Left kidney (tissue), 1 donor: ENCODE measurements at regions not wholly inside any gene's neighbourhood (a gene's known extent, or its start where the extent isn't known, plus 50 kb on each side); places are given as distances from the start of the nearest gene placed in this dataset.

ENCODE experiments used
- DNase-seq: peaks from one replicate; pipeline ENCODE4 v3.0.0-alpha.2; 2013

DNA sequence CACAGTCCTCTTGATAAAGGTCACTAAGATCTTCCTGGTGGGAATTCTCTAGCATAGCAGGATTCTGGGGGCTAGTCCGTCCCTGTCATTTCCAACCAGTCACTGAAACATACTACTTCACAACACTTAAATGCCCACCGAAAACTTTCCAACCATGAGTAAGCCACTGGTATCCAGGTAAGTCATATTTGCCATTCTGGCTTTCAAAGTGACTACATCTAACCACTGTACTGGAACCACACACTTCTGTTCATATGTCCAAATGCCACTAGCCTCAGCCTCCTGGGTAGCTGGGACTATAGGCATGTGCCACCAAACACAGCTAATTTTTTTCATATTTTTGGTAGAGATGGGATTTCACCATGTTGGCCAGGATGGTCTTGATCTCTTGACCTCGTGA, 64.3 kb upstream of the VANGL1 start:
- no peak for DNase-seq

DNA sequence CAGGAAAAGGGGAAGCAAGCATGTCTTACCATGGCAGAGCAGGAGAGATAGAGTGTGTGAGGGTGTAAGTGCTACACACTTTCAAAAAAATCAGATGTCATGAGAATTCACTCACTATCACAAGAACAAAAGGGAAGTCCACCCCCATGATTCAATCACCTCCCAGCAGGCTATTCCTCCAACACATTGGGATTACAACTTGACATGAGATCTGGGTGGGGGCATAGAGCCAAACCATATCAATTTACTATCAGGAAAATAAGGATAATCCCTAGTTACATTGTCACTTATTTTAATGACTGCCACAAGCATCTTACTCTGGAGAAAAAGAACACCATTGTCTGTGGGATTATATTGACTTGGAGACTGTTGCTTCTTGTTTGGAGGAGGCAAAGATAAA, 66.1 kb upstream of the VANGL1 start:
- DNase-seq = no peak

DNA sequence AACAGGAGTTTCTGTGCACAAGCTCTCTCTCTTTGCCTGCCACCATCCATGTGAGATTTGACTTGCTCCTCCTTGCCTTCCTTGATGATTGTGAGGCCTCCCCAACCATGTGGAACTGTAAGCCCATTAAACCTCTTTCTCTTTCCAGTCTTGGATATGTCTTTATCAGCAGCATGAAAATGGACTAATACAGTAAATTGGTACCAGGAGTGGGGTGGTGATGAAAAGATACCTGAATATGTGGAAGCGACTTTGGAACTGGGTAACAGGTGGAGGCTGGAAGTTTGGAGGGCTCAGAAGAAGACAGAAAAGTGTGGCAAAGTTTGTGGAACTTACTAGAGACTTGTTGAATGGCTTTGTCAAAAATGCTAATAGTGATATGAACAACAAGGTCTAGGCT, 69.1 kb upstream of the VANGL1 start:
- no peak for DNase-seq

DNA sequence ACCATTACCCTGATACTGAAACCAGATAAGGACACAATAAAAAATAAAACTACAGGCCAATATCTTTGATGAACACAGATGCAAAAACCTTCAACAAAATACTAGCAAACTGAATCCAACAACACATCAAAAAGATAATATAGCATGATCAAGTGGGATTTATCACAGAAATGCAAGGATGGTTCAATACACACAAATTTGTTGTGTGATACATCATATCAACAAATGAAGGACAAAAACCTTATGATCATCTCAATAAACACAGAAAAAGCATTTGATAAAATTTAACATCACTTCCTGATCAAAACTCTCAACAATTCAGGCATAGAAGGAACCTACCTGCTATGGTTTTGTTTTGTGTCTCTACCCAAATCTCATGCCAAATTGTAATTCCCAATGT, 74.3 kb upstream of the VANGL1 start:
- no peak for DNase-seq

DNA sequence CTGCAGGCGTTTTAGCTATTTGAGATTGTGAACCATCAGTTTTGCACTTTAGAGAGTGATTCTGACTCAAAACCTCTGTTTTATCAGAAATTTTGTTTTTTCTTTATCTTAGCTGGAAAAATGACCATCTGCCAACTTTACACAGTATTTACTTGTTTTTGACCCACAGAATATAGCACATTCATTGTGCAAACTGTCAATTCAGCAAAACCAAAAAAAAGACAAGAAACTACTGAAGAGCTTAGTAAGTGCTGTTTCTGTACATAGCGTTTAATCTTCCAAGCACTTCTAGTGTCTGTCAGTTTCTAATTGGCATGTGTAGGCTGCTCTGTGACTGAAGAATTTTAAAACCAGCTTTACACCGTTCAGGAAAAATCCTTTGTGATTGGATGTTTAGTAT, 76.0 kb upstream of the VANGL1 start:
- no peak for DNase-seq

DNA sequence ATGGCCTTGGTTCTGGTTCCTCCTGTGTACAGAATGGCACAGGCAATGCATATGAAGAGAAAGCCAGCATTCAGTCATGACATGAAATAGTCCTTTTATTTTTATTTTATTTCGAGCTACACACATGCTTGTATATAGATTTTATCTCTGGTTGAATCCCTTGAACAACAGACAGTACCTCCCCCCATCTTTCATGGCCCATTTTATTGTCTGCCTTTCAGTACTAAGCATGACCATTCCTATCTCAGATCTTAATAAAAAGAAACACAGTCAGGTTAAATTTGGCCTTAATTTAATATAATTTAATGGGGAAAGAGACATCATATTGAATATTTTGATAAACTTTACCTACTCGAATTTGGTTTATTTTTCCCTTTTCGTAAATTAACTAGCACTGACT, 76.4 kb upstream of the VANGL1 start:
- DNase-seq = no peak

DNA sequence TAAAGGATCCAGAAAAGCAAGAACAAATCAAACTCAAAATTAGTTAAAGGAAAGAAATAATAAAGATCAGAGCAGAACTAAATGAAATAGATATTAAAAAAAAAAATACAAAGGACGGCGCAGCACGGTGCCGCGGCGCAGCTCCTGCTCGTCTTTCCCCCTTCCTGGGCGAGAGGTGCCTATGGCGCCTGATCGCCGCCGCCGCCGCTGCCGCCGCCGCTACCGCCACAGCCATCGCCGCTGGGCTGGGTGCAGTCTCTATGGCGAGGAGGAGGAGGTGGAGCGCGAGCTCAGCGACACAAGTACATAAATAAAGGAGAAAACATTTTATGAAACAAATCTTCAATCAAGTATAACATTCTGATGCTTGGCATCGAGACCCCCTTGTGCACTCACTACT, 77.6 kb upstream of the VANGL1 start:
- no peak for DNase-seq

DNA sequence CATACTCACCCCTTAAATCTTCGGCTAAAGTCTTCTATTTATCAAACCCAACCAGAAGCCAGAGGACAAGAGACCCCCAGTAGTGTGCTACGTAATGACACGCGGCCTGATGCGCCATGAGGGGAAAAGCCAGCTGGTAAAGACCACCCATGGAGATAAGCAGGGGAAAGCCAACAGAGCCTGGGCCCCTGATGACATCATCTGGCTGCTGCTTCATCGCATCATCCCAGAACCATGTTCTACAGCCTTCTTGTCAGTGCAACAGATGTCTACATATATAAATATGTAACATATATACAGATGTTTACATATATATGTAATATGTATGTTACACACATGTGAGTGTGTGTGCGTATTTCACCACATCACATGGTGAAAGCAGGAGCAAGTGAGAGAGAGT, 81.7 kb upstream of the VANGL1 start:
- DNase-seq = no peak

DNA sequence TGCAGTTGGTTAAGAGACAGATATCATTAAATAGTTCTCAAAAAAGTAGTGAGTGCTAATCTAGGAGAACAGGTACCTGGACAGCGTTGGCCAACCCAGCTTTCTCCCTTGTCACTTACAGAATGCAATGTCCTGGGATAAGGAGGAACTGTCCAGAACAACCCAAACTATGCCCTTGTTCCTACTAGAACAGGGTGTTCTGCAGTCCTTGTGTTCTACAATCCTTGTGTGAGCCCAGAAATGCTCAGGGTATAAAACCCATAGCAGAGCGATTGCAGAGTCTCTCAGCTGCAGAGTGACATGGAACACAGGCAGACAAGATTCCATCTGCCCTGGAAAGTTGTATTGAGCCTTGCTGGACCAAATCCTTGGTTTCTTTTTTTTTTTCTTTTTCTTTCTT, 83.5 kb upstream of the VANGL1 start:
- no peak for DNase-seq

DNA sequence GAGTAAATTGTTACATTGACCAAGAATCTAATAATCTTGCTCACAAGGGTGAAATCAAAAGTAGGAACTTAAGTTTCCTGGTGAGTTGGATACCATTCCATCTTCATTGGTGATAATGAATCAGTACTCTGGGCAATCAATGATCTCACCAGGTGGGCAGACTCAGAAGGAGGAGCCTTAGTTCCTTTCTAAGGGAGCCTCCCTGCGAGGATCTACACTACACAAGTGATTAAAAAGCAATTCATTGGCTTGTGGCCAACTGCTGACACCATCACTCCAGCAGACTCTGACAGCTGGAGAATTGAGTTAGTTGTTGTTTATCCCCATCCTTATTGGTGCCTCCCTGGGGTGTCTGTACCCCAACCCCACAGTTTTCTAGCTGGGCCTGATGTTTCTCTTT, 84.1 kb upstream of the VANGL1 start:
- no peak for DNase-seq

DNA sequence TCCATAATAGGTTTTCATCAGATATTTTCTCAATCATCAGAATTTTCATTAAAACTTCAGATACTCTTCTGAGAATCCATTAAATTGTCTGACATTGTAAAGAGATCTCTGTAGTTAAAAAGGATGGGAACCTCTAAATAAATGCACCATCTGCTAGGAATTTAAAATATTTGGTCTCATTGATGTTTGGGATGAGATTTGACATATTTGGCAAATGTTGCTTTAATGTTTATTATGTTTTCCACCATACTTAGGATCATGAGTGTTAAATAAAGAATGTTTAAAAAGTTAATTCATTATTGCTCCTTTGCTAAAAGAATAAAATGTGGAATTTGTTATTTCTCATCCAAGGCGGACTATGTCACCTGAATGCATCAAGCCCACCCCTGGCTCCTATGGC, 85.5 kb upstream of the VANGL1 start:
- no peak for DNase-seq

DNA sequence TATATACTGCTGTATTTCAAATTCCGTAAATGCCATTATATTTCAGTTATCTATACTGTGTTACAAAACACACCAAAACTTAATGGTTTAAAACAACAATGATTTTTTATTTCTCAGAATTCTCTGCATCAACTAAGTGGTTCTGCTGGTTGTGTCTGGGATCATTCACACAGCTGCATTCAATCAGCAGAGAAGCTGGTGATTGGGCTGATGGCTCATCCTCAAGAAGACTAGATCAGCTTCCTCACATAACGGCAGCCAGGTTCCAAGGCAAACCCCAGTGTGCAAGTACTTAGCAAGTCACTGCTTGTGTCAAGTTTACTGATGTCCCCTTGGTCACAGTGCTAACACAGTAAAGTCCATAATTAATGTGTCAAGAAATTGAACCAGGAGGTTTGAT, 86.3 kb upstream of the VANGL1 start:
- no peak for DNase-seq

DNA sequence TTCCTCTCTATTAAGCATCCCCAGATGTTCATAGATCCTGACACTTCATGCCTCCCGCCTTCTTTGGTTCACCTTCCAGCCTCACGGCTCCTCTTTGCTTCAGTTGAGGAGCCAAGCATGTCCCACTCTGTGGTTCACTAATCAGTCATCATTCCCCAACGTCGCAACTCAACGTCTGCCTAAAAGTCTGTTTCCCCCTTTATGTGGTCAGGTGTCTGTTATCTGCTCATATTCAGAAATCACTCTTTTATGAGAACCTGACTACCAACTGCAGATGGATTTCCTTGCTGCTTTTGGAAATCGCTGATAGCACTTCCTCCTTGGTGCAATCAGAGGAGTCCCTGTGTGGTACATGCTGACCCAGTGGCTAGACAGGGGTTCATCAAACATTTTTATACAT, 94.1 kb upstream of the VANGL1 start:
- DNase-seq = no peak

DNA sequence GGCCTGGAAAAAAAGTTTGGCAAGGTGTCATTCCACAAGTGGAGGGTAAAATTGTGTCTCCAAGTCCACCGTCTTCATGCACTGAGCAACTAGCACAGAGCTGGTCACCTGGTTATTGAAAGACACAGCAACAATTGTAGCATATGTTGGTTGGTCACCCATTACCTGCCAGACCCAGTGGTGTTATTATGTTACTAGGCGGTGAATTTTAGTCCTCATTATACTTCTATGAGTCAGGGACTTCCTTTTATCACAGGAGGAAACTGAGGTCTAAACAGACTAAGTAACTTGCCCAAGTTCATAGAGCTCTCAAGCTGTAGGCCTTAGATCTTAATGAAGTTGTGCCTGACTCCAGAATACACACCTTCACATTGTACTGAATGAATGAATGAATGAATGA, 94.9 kb upstream of the VANGL1 start:
- no peak for DNase-seq

DNA sequence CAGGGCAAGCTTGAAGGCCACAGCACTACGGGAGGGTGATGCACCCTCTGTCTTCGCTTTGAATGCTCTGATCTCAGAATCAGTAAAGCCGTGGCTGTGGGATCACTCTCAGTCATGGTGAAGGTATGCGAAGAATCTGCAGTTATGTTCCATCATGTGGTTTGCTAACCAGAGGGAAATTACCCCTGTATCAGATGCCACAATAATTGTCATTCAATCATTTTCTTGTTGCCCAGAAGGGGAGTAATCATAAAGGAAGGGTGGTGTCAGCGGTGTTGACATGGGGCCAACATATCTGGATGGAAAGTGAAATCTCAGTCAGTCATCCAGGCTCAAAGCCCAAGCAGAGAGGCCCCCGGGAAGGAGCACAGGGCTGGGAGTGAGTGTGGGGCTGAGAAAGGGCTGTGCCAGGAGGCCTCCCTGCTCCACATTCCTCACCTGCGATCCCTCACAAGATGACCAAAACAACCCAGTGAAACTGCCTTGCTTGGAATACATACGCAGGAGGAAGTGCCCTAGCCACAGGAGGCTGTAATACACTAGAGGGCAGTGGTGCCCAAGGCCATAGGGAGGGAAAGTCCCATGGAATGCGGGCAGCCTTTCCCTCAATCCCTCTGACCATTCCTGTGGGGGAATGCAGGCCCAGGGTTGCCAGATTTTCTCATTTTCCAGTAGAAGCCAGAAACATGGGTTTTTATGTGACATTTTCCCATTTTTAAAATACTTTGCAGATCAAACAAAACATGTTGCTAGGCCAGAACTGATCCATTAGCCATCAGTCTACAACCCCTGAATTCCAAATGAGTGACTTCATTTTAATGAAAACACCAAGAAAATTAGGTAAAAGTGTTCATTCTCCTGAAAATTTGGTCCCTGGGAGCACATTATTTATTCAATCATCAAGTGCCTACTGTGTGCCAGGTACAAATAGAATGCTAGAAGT, 95.7 kb upstream of the VANGL1 start:
- DNase-seq = no peak

DNA sequence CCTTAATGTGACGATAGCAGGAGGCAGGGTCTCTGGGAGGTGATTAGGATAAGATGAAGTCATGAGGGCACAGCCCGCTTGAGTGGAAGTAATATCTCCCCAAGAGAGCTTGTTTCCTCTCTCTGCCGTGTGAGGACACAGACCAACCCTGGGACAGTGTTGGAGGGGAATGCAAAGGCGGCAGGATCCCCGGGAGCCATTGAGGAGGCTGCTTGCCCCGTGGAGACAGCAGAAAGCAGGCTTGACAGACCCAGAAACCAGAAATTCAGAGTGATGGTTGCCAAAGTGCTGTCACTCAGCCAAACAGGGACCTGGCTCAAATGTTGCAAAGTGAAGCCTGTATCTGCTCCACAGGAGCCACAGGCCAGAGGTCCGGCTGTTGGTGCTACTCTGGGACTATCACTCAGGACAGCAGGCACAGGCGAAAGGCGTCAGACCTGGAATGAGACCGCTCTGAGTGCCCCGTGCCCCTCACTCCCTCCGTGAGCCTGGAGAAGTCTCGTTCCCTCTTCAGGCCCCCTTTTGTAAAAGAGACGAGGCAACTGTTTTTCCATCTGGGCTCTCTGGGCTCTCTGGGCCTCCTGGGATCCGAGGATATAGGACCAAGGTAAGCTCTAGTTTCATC, 96.6 kb upstream of the VANGL1 start:
- DNase-seq = no peak

DNA sequence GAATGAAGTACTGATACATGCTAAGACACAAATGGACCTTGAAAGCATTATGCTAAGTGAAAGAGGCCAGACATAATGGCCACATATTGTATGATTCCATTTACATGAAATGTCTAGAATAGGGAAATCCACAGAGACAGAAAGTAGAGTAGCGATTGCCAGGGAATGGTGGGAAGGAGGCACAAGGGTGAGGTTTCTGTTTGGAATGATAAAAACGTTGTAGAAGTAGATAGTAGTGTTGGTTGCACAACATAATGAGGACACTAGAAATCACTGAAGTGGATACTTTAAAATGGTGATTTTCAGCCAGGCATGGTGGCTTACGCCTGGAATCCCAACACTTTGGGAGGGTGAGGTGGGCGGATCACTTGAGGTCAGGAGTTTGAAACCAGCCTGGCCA, 97.6 kb upstream of the VANGL1 start:
- DNase-seq = no peak

DNA sequence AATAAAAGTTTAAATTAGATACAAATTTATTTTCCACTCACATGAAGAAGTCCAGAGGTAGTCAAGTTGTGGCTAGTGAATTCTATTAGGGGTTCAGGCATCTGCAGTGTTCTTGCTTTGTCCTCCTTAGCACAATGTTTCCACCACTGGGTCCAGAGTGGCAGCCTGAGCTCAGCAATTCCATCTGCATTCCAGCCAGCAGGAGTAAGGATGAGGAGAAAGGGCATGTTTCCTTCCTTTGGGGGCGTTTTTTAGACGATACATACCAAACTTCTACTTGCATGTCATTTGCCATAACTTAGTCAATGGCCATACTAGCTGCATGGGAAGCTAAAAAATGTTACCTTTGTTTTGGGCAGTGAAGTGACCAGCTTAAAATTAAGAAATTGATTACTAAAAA, 98.5 kb upstream of the VANGL1 start:
- DNase-seq = no peak

DNA sequence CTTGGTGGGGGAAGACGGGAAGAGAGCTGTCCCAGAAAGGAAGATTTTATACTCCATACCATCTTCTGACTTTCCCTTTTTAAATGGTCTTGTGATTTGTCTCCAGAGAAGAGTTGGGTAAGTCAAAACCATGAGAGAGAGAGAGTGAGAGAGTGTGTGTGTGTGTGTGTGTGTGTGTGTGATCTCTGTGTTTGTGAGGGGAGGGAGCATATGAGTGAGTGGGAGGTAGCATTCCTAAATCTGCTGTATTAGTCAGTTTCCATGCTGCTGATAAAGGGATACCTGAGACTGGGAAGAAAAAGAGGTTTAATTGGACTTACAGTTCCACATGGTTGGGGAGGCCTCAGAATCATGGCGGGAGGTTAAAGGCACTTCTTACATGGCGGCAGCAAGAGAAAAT, 102.0 kb upstream of the VANGL1 start:
- DNase-seq = no peak

DNA sequence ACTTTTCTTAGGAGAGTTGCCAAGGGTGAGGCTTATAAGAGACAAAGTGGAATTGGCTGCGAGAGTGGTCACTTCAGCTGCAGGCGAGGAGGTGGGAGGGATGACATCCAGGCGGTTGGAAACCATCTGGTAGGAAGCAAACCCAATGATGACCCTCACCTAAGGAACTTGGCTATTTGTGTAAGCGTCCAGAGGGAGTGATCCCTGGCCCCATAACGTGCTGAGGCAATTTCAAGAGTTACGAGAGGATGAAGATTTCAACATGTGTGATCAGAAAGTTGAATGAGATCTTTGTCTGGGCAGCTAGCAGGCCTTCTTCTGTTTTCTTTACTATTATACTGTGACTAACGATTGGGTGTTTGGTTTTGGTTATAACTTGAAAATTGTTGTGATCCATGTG, 102.7 kb upstream of the VANGL1 start:
- no peak for DNase-seq

DNA sequence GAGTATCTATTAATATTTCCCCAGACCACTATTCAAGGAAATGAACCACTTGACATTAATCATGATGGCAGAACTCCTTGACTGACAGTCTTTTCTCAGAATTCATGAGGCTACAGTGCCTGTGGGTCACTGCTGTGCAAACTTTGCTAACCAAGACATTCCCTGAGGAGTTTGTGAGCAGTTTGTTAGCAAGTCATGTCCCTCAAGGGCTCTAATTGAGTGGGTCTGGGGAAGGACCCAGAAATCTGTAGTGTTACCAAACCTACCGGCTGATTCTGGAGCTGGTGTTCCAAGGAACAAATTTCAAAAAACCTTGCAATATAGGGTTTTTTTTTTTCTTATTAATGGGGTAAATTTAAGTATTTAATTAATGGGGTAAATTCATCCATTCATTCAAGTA, 103.2 kb upstream of the VANGL1 start:
- no peak for DNase-seq

DNA sequence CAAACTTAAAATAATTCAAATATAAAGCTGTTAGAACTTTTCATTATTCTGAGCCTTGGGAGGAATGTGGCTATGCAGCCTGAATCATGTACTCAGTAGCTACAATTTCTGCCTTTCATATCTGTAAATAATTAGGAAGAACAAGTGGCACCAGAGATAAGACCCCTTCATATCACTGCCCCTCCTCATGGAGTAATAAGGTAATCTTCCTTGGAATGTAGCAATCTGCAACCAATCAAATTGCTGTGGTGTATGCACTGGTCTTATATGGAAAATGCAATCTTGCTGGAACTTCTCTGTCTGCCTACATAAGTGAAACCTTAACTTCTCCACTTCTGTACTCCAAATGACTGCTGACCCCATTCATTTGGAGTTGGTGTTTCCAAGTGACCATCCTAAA, 104.4 kb upstream of the VANGL1 start:
- no peak for DNase-seq

DNA sequence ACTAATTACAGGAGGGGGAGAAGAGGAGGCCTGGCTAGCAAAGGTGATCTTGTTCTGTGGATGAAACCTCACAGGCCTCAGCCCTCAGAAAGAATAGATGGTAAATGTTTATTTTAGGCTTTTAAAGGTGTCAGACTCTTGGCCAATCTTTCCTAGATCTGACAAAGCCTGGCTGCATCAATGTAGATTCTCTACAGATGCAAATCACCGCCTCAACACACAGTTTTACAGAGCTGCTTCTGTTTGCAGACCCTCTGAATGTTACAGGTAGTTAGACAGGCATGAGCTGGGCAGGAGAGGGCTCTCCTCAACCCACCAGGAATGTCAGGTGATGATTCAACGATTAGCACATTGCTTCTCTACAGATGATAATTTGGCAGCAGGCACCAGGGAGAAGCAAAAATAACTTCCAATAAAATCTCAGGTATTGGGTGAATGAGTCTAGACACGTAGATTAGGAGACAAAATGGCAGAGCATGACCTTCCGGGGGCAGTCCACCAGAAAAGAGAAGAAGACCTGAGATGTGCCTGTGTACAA, 105.4 kb upstream of the VANGL1 start:
- no peak for DNase-seq

DNA sequence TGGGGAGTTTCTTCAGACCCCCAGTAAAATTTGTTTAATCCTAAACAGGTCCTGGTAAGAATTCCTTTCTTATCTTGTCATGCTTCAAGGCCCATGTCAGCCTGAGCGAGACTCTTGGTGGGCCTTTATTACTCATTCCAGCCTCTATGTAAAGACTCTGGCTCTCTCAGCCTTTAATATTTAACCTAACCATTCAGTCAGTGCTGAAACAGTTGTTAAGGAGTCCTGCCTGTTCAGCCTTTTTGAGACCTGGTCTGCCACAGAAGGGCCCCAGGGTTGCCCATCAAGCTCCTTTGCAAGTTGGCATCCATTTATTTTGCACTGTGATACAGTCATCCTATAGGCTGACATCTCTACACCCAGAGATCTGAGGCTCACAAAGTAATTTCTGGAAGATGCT, 107.7 kb upstream of the VANGL1 start:
- DNase-seq = no peak
